ENCODE measurements at regions not wholly inside any gene's neighbourhood (a gene's known extent, or its start where the extent isn't known, plus 50 kb on each side); places are given as distances from the start of the nearest gene placed in this dataset.

- DNase-seq (ENCODE audit: low spot score), result no peak
- Mint-ChIP-seq H3K27me3 (ENCODE audit: unreplicated experiment) (peaks cover 6% of the 10 kb centered on the region), H3K36me3 (ENCODE audit: low read depth, unreplicated experiment) (no peaks in the 10 kb centered on the region), H3K27ac (ENCODE audit: unreplicated experiment) (no peak overlapping the region), H3K9me3 (ENCODE audit: unreplicated experiment) (no peaks in the 10 kb centered on the region), H3K4me1 (ENCODE audit: unreplicated experiment) (peaks cover 28% of the 10 kb centered on the region), H3K4me3 (ENCODE audit: unreplicated experiment) (no peak overlapping the region)
- TF ChIP-seq CTCF (IDR thresholded peaks at IDR 0.05; ENCODE audit: unreplicated experiment), result no peak
These were observed 114.9 kb downstream of the QPCT start for GRCh38 chr2:37459095-37459981.

- DNase-seq (ENCODE audit: low spot score), result no peak
- no peak for TF ChIP-seq CTCF (IDR thresholded peaks at IDR 0.05; ENCODE audit: unreplicated experiment)
- H3K36me3 Mint-ChIP-seq (ENCODE audit: low read depth, unreplicated experiment), result no peaks in the 10 kb centered on the region
- H3K4me1 Mint-ChIP-seq (ENCODE audit: unreplicated experiment), result peaks cover 15% of the 10 kb centered on the region
- peaks cover 3% of the 10 kb centered on the region for H3K27me3 Mint-ChIP-seq (ENCODE audit: unreplicated experiment)
- no peak overlapping the region for H3K27ac Mint-ChIP-seq (ENCODE audit: unreplicated experiment)
- H3K4me3 Mint-ChIP-seq (ENCODE audit: unreplicated experiment), result no peak overlapping the region
- no peaks in the 10 kb centered on the region for H3K9me3 Mint-ChIP-seq (ENCODE audit: unreplicated experiment)
These were observed 116.4 kb downstream of the QPCT start for GRCh38 chr2:37460896-37461229.

GRCh38 chr2:37464067-37464466 is 119.6 kb downstream of the QPCT start:
- H3K27ac Mint-ChIP-seq (ENCODE audit: unreplicated experiment), result no peak overlapping the region
- H3K4me3 Mint-ChIP-seq (ENCODE audit: unreplicated experiment), result no peak overlapping the region
- no peak for DNase-seq (ENCODE audit: low spot score)

GRCh38 chr2:37466533-37467222 is 122.2 kb downstream of the QPCT start:
- DNase-seq (ENCODE audit: low spot score), result no peak
- no peaks in the 10 kb centered on the region for H3K4me1 Mint-ChIP-seq (ENCODE audit: unreplicated experiment)
- H3K36me3 Mint-ChIP-seq (ENCODE audit: low read depth, unreplicated experiment), result no peaks in the 10 kb centered on the region
- no peak overlapping the region for H3K27ac Mint-ChIP-seq (ENCODE audit: unreplicated experiment)
- H3K4me3 Mint-ChIP-seq (ENCODE audit: unreplicated experiment), result no peak overlapping the region
- TF ChIP-seq CTCF (IDR thresholded peaks at IDR 0.05; ENCODE audit: unreplicated experiment), result no peak
- no peaks in the 10 kb centered on the region for H3K9me3 Mint-ChIP-seq (ENCODE audit: unreplicated experiment)
- H3K27me3 Mint-ChIP-seq (ENCODE audit: unreplicated experiment), result no peaks in the 10 kb centered on the region

More at GRCh38 chr2:37464067-37464466, 119.6 kb downstream of the QPCT start:
- H3K27me3 Mint-ChIP-seq (ENCODE audit: unreplicated experiment), result no peaks in the 10 kb centered on the region
- peaks cover 5% of the 10 kb centered on the region for H3K4me1 Mint-ChIP-seq (ENCODE audit: unreplicated experiment)
- H3K36me3 Mint-ChIP-seq (ENCODE audit: low read depth, unreplicated experiment), result no peaks in the 10 kb centered on the region
- TF ChIP-seq CTCF (IDR thresholded peaks at IDR 0.05; ENCODE audit: unreplicated experiment), result no peak
- no peaks in the 10 kb centered on the region for H3K9me3 Mint-ChIP-seq (ENCODE audit: unreplicated experiment)

GRCh38 chr2:37468170-37468569 is 123.7 kb downstream of the QPCT start:
- no peaks in the 10 kb centered on the region for H3K27me3 Mint-ChIP-seq (ENCODE audit: unreplicated experiment)
- no peaks in the 10 kb centered on the region for H3K9me3 Mint-ChIP-seq (ENCODE audit: unreplicated experiment)
- no peak overlapping the region for H3K4me3 Mint-ChIP-seq (ENCODE audit: unreplicated experiment)
- no peaks in the 10 kb centered on the region for H3K36me3 Mint-ChIP-seq (ENCODE audit: low read depth, unreplicated experiment)
- no peak for DNase-seq (ENCODE audit: low spot score)
- TF ChIP-seq CTCF (IDR thresholded peaks at IDR 0.05; ENCODE audit: unreplicated experiment), result no peak
- H3K27ac Mint-ChIP-seq (ENCODE audit: unreplicated experiment), result no peak overlapping the region
- H3K4me1 Mint-ChIP-seq (ENCODE audit: unreplicated experiment), result no peaks in the 10 kb centered on the region

Measured in endothelial cell (in vitro differentiated cells).